Neural cell (in vitro differentiated cells): ENCODE measurements at regions not wholly inside any gene's neighbourhood (a gene's known extent, or its start where the extent isn't known, plus 50 kb on each side); places are given as distances from the start of the nearest gene placed in this dataset.

ENCODE experiments used
- CTCF ChIP-seq: fragments of 450-650 bp; IDR thresholded peaks from 2 replicates; pipeline ENCODE4 v1.5.1; 2014; ENCODE audit warnings: antibody characterized with exemption, mild to moderate bottlenecking, moderate library complexity; ENCODE audit not compliant: poor library complexity, severe bottlenecking
- EZH2 ChIP-seq: fragments of 200-600, 300-800 bp; shearing (Covaris generic), sonication (generic); IDR thresholded peaks from 2 replicates; pipeline ENCODE4 v1.6.1; 2014; ENCODE audit warnings: antibody characterized with exemption, low read length, borderline replicate concordance, mild to moderate bottlenecking; ENCODE audit not compliant: insufficient read depth, poor library complexity, severe bottlenecking
- REST ChIP-seq: IDR thresholded peaks from 2 replicates; pipeline ENCODE4 v1.6.1; 2012; ENCODE audit warnings: borderline replicate concordance
- SMC3 ChIP-seq: fragments of 450-650 bp; conservative IDR thresholded peaks from 2 replicates; pipeline ENCODE4 v1.6.1; 2014; ENCODE audit warnings: antibody characterized with exemption, mild to moderate bottlenecking, moderate library complexity; ENCODE audit not compliant: poor library complexity

DNA sequence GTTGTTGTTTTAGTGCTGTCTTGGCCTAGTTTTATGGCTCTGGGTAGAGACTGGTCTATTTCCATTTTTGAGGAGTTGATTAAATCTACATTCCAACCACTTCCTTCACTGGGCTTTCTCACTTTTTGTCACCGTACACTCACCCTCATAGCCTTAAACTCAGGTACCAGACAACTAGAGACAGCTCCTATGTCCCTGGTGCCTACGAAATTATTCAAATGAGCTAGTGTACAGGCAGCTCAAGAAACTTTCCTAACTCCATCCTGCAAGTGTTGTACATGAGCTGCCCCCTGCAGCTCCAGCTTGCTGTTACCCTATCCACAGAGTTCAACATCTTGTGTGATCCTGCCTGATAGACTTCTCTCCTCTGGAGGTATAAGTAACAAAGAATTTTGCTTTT is 704.8 kb upstream of the RGS18 start:
- TF ChIP-seq CTCF (no peak), REST (no peak), EZH2 (no peak), SMC3 (no peak)
